HCT116 (cell line): ENCODE measurements at regions not wholly inside any gene's neighbourhood (a gene's known extent, or its start where the extent isn't known, plus 50 kb on each side); places are given as distances from the start of the nearest gene placed in this dataset.

Experiments
- ATAC-seq: fragments of 200-7000 bp; cut with Tn5 transposase; 2 replicates; pipeline ENCODE4 v1.9.1; 2020; ENCODE audit warnings: mild to moderate bottlenecking, moderate library complexity
- BruUV-seq: library from RNA; stranded (reverse); fragments of 400-500 nt; replicated peaks from 2 replicates; lab custom pipeline; 2021; lab: Mats Ljungman, UMichigan
- CTCF ChIA-PET: fragments of 300-600 bp; sonication (Branson Sonifier 250); formaldehyde crosslinking; loops from one replicate; lab custom pipeline; 2021; ENCODE audit warnings: antibody characterized with exemption; lab: Charles Lee
- POLR2A ChIA-PET: fragments of 300-600, 350-600 bp; sonication (Branson Sonifier 250); formaldehyde crosslinking; loops from one replicate; lab custom pipeline; 2021; ENCODE audit warnings: antibody characterized with exemption; lab: Charles Lee
- RAD21 ChIA-PET, 2 experiments: fragments of 300-600 bp; sonication (Branson Sonifier 250); formaldehyde crosslinking; loops; one replicate each; lab custom pipeline; 2023; ENCODE audit warnings: low total read pairs in 2 of 2; ENCODE audit not compliant: uncharacterized antibody in 2 of 2, unreplicated experiment in 2 of 2, low non-redundant PET in 1 of 2; lab: Charles Lee
- DNase-seq: peaks from one replicate; pipeline ENCODE4 v3.0.0-alpha.2; 2010; ENCODE audit warnings: low read depth, low spot score
- H2AFZ ChIP-seq: fragments of 200-600 bp; shearing (Covaris generic), sonication (generic); 2 replicates; pipeline ENCODE4 v1.6.1; 2017; ENCODE audit warnings: low read depth, mixed run types, mixed read lengths, antibody characterized with exemption, low read length; ENCODE audit not compliant: poor library complexity, severe bottlenecking
- H3K27ac ChIP-seq: 2 replicates; pipeline ENCODE4 v1.5.1; 2012; ENCODE audit warnings: low read depth, low read length
- H3K27me3 ChIP-seq: fragments of 200-600 bp; sonication (generic); 2 replicates; pipeline ENCODE4 v1.6.1; 2016; ENCODE audit warnings: mixed run types, low read length, mixed read lengths; ENCODE audit not compliant: insufficient read depth
- H3K36me3 ChIP-seq, 2 experiments: fragments of 200-500 bp in 1 of 2; fragments of 200-600 bp in 1 of 2; sonication (Bioruptor generic) in 1 of 2; sonication (generic) in 1 of 2; 2 replicates each; pipeline versions ENCODE4 v1.5.1 to v1.6.1; 2014 to 2016; ENCODE audit warnings: low read length in 2 of 2, inconsistent platforms in 1 of 2, mixed read lengths in 1 of 2, mixed run types in 1 of 2; ENCODE audit not compliant: insufficient read depth in 2 of 2, control insufficient read depth in 1 of 2
- H3K4me1 ChIP-seq, 2 experiments: fragments of 200-600 bp in 1 of 2; sonication (generic) in 1 of 2; 2 replicates each; pipeline versions ENCODE4 v1.5.1 to v1.6.1; 2012 to 2017; ENCODE audit warnings: low read length in 2 of 2, inconsistent platforms in 1 of 2, mild to moderate bottlenecking in 1 of 2, mixed read lengths in 1 of 2, mixed run types in 1 of 2, moderate library complexity in 1 of 2; ENCODE audit not compliant: insufficient read depth in 2 of 2, control insufficient read depth in 1 of 2
- H3K4me2 ChIP-seq: fragments of 200-600 bp; sonication (generic); 2 replicates; pipeline ENCODE4 v1.6.1; 2017; ENCODE audit warnings: mixed run types, low read length, mixed read lengths
- H3K4me3 ChIP-seq, 2 experiments: fragments of 200-600 bp in 1 of 2; sonication (generic) in 1 of 2; replicated peaks in 1 of 2; 2 replicates each; pipeline ENCODE4 v1.5.1; 2011 to 2016; ENCODE audit warnings: low read length in 2 of 2, control low read depth in 1 of 2, low read depth in 1 of 2, mild to moderate bottlenecking in 1 of 2, mixed read lengths in 1 of 2, mixed run types in 1 of 2
- H3K79me2 ChIP-seq: fragments of 200-600 bp; sonication (generic); 2 replicates; pipeline ENCODE4 v1.6.1; 2017; ENCODE audit warnings: mild to moderate bottlenecking, mixed run types, low read length, moderate library complexity, mixed read lengths; ENCODE audit not compliant: insufficient read depth
- H3K9ac ChIP-seq: fragments of 200-600 bp; sonication (generic); 2 replicates; pipeline ENCODE4 v1.6.1; 2016; ENCODE audit warnings: low read length, mixed read lengths
- H3K9me2 ChIP-seq: fragments of 200-600 bp; sonication (generic), shearing (Covaris generic); 2 replicates; pipeline ENCODE4 v1.6.1; 2017; ENCODE audit warnings: mixed run types, mild to moderate bottlenecking, moderate library complexity; ENCODE audit not compliant: insufficient read depth
- H3K9me3 ChIP-seq, 2 experiments: fragments of 200-500 bp in 1 of 2; fragments of 200-600 bp in 1 of 2; sonication (Bioruptor generic) in 1 of 2; sonication (generic) in 1 of 2; 2 replicates each; pipeline ENCODE4 v1.6.1; 2014 to 2017; ENCODE audit warnings: low read length in 2 of 2, mixed read lengths in 2 of 2, inconsistent platforms in 1 of 2, low read depth in 1 of 2, mild to moderate bottlenecking in 1 of 2, mixed run types in 1 of 2, moderate library complexity in 1 of 2; ENCODE audit not compliant: control insufficient read depth in 1 of 2, insufficient read depth in 1 of 2
- H4K20me1 ChIP-seq: fragments of 200-600 bp; sonication (generic), shearing (Covaris generic); 2 replicates; pipeline ENCODE4 v1.6.1; 2017; ENCODE audit warnings: mixed run types, mild to moderate bottlenecking, moderate library complexity; ENCODE audit not compliant: insufficient read depth
- CBX3 ChIP-seq: IDR thresholded peaks from 2 replicates; pipeline ENCODE4 v1.6.1; 2012; ENCODE audit warnings: low read depth
- CEBPB ChIP-seq: IDR thresholded peaks from 2 replicates; pipeline ENCODE4 v1.6.1; 2012; ENCODE audit warnings: low read depth
- EGR1 ChIP-seq: IDR thresholded peaks from 2 replicates; pipeline ENCODE4 v1.6.1; 2012; ENCODE audit warnings: low read depth
- EZH2phosphoT487 ChIP-seq: fragments of 200-600 bp; IDR thresholded peaks from 2 replicates; pipeline ENCODE4 v1.6.1; 2018; ENCODE audit warnings: antibody characterized with exemption, borderline replicate concordance
- FOSL1 ChIP-seq: IDR thresholded peaks from 2 replicates; pipeline ENCODE4 v1.6.1; 2012; ENCODE audit warnings: low read depth
- JUND ChIP-seq: IDR thresholded peaks from 2 replicates; pipeline ENCODE4 v1.6.1; 2012
- POLR2AphosphoS5 ChIP-seq: IDR thresholded peaks from 2 replicates; pipeline ENCODE4 v1.6.1; 2011; ENCODE audit warnings: mild to moderate bottlenecking, low read depth, low read length, moderate library complexity
- RAD21 ChIP-seq: IDR thresholded peaks from 2 replicates; pipeline ENCODE4 v1.6.1; 2012; ENCODE audit warnings: low read depth, mild to moderate bottlenecking
- SIN3A ChIP-seq: IDR thresholded peaks from 2 replicates; pipeline ENCODE4 v1.6.1; 2012; ENCODE audit warnings: low read depth
- SP1 ChIP-seq: IDR thresholded peaks from 2 replicates; pipeline ENCODE4 v1.6.1; 2012; ENCODE audit warnings: low read depth
- SRF ChIP-seq: IDR thresholded peaks from 2 replicates; pipeline ENCODE4 v1.6.1; 2012; ENCODE audit warnings: low read depth
- TCF7L2 ChIP-seq: IDR thresholded peaks from 2 replicates; pipeline ENCODE4 v1.7.0; 2011; ENCODE audit warnings: borderline replicate concordance, inconsistent platforms; ENCODE audit not compliant: insufficient read depth, insufficient read length; ENCODE audit errors: extremely low read depth
- YY1 ChIP-seq: IDR thresholded peaks from 2 replicates; pipeline ENCODE4 v1.6.1; 2011; ENCODE audit warnings: low read length, low read depth, moderate library complexity, mild to moderate bottlenecking; ENCODE audit not compliant: insufficient replicate concordance; ENCODE audit errors: extremely low read depth
- ZFX ChIP-seq: fragments of 450-650 bp; IDR thresholded peaks from 2 replicates; pipeline ENCODE4 v1.6.1; 2017
- intact Hi-C: fragments of 100-400 bp; cut with micrococcal nuclease; formaldehyde crosslinking; loops from 2 replicates; pipeline ENCODE4 v1.10.0; 2022
- TF ChIP-seq, protein P1 (sequence below): IDR thresholded peaks from 2 replicates; pipeline ENCODE4 v1.6.1; 2012
- TF ChIP-seq, protein P2 (sequence below): IDR thresholded peaks from 2 replicates; pipeline ENCODE4 v1.6.1; 2011; ENCODE audit warnings: mild to moderate bottlenecking, low read length, moderate library complexity; ENCODE audit not compliant: insufficient replicate concordance; ENCODE audit errors: extremely low read depth
- TF ChIP-seq, protein P3 (sequence below): IDR thresholded peaks from 2 replicates; pipeline ENCODE4 v1.6.1; 2012; ENCODE audit warnings: low read depth

DNA sequence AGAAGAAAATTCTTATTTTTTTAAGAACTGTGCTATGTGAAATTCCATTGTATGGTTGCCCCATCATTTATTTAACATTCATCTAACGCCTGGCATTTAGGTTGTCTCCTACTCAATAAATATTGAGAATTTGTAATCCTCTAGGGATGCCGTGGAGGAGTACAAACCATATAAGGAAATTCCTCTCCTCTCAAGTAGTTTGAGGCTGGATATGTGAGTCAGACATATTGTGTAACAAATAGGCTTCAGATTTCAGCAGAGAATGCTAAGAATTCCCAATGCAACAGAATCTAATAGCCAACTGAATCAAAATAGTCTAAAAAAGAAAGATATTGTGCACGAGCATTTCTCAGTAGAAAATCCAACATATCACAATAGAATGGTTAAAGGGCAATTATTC is 174.7 kb downstream of the OTOR start (continued):
- TF ChIP-seq POLR2AphosphoS5: no peak
- TF ChIP-seq EGR1: no peak
- TF ChIP-seq SRF: peak; percentile 54
- no peak for TF ChIP-seq FOSL1
- TF ChIP-seq, protein P1, sequence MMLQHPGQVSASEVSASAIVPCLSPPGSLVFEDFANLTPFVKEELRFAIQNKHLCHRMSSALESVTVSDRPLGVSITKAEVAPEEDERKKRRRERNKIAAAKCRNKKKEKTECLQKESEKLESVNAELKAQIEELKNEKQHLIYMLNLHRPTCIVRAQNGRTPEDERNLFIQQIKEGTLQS: no peak
- TF ChIP-seq YY1: no peak
- TF ChIP-seq SIN3A: no peak
- TF ChIP-seq CEBPB: peak; percentile 44; the same call in 1 of the 2 replicates

DNA sequence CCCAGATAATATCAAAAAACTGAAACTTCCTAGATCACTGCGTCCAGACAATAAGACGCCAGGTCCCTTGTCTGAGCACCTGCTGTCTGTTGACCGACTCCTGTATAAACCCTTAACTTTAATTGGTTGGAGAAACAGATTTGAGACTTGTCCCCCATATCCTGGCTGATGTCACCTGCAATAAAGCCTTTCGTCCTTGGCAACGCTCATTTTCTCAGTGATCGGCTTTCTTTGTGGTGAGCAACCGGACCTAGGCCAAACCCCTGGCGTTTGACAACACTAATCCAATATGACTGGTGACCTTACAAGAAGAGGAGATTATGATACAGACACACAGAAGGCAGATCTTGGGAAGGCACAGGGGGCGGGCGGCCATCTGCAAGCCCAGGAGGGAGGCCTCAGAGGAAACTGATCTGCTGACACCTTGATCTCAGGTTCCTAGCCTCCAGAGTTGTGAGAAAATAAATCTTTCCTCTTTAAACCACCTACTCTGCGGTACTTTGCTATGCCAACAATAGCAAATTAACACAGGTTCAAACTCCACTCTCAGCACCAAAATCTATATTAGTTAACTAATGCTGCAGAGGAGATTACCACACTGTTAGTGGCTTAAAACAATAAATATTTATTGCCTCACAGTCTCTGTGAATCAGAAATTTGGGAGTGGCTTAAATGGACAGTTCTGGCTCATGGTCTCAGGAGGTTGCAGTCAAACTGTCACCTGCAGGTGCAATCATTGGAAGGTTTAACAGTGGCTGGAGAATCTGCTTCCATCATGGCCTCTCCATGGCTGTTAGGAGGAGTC is 178.7 kb downstream of the OTOR start:
- no TSS peak for BruUV-seq
- H3K4me3 ChIP-seq: no peak overlapping the region
- no peaks in the 10 kb centered on the region for H3K4me1 ChIP-seq
- ChIA-PET RAD21 (no interaction called here), CTCF (no interaction called here), POLR2A (no interaction called here)
- H2AFZ ChIP-seq: no peak overlapping the region
- H3K27me3 ChIP-seq: no peaks in the 10 kb centered on the region; the same call in 1 of the 2 replicates
- H3K9me2 ChIP-seq: no peaks in the 10 kb centered on the region
- H3K9me3 ChIP-seq: no peaks in the 10 kb centered on the region
- no peak for DNase-seq
- ATAC-seq: no peak
- no peak overlapping the region for H3K9ac ChIP-seq
- H3K4me2 ChIP-seq: no peak overlapping the region
- H3K27ac ChIP-seq: no peak overlapping the region
- intact Hi-C loops: no loop called here
- H3K79me2 ChIP-seq: no peaks in the 10 kb centered on the region
- no peaks in the 10 kb centered on the region for H4K20me1 ChIP-seq
- H3K36me3 ChIP-seq: no peaks in the 10 kb centered on the region
- no peak for TF ChIP-seq SP1
- no peak for TF ChIP-seq TCF7L2
- no peak for TF ChIP-seq CBX3
- TF ChIP-seq, protein P2, sequence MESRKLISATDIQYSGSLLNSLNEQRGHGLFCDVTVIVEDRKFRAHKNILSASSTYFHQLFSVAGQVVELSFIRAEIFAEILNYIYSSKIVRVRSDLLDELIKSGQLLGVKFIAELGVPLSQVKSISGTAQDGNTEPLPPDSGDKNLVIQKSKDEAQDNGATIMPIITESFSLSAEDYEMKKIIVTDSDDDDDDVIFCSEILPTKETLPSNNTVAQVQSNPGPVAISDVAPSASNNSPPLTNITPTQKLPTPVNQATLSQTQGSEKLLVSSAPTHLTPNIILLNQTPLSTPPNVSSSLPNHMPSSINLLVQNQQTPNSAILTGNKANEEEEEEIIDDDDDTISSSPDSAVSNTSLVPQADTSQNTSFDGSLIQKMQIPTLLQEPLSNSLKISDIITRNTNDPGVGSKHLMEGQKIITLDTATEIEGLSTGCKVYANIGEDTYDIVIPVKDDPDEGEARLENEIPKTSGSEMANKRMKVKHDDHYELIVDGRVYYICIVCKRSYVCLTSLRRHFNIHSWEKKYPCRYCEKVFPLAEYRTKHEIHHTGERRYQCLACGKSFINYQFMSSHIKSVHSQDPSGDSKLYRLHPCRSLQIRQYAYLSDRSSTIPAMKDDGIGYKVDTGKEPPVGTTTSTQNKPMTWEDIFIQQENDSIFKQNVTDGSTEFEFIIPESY: no peak
- TF ChIP-seq ZFX: no peak
- no peak for TF ChIP-seq SIN3A
- no peak for TF ChIP-seq JUND
- TF ChIP-seq EZH2phosphoT487: no peak
- no peak for TF ChIP-seq RAD21
- no peak for TF ChIP-seq EGR1
- no peak for TF ChIP-seq CEBPB
- TF ChIP-seq SRF: no peak
- TF ChIP-seq, protein P3, sequence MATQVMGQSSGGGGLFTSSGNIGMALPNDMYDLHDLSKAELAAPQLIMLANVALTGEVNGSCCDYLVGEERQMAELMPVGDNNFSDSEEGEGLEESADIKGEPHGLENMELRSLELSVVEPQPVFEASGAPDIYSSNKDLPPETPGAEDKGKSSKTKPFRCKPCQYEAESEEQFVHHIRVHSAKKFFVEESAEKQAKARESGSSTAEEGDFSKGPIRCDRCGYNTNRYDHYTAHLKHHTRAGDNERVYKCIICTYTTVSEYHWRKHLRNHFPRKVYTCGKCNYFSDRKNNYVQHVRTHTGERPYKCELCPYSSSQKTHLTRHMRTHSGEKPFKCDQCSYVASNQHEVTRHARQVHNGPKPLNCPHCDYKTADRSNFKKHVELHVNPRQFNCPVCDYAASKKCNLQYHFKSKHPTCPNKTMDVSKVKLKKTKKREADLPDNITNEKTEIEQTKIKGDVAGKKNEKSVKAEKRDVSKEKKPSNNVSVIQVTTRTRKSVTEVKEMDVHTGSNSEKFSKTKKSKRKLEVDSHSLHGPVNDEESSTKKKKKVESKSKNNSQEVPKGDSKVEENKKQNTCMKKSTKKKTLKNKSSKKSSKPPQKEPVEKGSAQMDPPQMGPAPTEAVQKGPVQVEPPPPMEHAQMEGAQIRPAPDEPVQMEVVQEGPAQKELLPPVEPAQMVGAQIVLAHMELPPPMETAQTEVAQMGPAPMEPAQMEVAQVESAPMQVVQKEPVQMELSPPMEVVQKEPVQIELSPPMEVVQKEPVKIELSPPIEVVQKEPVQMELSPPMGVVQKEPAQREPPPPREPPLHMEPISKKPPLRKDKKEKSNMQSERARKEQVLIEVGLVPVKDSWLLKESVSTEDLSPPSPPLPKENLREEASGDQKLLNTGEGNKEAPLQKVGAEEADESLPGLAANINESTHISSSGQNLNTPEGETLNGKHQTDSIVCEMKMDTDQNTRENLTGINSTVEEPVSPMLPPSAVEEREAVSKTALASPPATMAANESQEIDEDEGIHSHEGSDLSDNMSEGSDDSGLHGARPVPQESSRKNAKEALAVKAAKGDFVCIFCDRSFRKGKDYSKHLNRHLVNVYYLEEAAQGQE: no peak
